GM12874 (cell line): ENCODE measurements at regions not wholly inside any gene's neighbourhood (a gene's known extent, or its start where the extent isn't known, plus 50 kb on each side); places are given as distances from the start of the nearest gene placed in this dataset.

Experiments used
- TF ChIP-seq, protein P1 (sequence below): IDR thresholded peaks from 2 replicates; pipeline ENCODE4 v1.5.1; 2011; ENCODE audit warnings: low read depth, mild to moderate bottlenecking, control low read depth, low read length, moderate library complexity; ENCODE audit not compliant: insufficient read depth

DNA sequence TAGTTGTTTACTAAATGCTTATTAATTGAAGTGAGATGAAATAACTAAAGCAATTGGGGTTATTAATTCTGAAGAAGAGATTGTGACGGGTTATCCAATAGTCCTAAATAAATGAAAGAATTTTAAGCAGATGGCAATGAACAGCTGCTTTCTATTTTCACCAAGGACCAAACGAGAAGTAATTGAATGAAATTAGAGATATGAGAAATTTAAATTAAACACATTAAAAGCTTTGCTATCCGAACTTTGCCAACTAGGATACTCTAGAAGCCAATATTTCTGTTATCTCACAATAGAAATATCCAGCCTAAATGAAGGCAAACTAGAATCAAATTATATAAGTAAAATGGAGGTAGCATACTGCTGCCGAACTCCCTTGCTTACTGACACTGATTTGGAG, 103.2 kb downstream of the GPR37 start:
- TF ChIP-seq, protein P1, sequence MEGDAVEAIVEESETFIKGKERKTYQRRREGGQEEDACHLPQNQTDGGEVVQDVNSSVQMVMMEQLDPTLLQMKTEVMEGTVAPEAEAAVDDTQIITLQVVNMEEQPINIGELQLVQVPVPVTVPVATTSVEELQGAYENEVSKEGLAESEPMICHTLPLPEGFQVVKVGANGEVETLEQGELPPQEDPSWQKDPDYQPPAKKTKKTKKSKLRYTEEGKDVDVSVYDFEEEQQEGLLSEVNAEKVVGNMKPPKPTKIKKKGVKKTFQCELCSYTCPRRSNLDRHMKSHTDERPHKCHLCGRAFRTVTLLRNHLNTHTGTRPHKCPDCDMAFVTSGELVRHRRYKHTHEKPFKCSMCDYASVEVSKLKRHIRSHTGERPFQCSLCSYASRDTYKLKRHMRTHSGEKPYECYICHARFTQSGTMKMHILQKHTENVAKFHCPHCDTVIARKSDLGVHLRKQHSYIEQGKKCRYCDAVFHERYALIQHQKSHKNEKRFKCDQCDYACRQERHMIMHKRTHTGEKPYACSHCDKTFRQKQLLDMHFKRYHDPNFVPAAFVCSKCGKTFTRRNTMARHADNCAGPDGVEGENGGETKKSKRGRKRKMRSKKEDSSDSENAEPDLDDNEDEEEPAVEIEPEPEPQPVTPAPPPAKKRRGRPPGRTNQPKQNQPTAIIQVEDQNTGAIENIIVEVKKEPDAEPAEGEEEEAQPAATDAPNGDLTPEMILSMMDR, result no peak

DNA sequence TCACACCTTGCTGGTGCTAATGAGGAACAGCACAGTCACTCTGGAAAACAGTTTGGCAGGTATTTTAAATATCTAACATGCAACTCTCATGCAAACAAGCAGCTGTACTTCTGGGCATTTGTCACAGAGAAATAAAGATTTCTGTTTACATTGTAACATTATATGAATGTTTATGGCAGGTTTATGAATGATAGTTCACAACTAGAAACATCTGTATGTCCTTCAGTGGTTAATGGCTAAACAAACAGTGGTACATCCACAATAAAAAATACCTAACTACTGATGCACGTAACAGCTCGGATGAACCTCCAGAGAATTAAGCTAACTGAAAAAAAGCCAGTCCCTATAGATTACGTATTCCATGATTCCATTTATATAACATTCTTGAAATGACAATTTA, 109.6 kb downstream of the GPR37 start:
- TF ChIP-seq, protein P1, result no peak

DNA sequence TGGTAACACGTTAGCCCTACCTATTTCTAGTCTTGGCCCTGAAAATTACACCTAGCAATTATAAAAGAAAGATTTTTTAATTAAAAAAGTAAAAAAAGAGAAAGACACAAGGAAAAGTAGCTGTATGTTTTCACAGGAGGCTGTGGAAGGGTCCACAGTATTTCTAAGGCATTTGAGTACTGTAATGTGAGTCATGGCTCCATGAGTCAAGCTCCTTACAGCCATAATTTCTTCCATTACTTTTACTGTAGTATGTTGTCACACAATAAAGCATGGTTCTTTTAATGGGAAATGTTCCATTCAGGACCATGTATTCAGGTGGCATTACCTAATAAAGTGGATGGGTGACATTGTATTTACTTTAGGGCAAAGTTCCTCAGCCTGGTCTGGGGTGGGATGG, 113.4 kb downstream of the GPR37 start:
- TF ChIP-seq, protein P1, result no peak

DNA sequence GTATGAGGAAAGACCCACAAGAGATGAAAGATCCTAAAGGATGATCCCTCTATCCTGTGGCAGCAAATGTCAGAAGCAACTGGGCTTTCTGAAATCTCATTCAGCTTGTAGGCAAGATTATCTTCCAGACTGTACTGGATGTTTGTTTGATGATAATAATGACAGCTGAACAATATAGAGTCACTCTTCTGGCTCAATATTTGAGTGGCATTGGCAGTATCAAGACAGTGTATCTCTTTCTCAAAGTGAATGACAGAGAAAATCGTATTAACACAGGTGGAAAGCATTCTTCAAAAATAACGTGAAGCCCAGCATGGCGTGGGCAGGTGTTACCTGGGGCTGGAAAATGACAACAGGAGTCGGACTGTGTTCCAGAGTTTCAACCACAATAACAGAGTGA, 114.5 kb downstream of the GPR37 start:
- TF ChIP-seq, protein P1, result no peak

DNA sequence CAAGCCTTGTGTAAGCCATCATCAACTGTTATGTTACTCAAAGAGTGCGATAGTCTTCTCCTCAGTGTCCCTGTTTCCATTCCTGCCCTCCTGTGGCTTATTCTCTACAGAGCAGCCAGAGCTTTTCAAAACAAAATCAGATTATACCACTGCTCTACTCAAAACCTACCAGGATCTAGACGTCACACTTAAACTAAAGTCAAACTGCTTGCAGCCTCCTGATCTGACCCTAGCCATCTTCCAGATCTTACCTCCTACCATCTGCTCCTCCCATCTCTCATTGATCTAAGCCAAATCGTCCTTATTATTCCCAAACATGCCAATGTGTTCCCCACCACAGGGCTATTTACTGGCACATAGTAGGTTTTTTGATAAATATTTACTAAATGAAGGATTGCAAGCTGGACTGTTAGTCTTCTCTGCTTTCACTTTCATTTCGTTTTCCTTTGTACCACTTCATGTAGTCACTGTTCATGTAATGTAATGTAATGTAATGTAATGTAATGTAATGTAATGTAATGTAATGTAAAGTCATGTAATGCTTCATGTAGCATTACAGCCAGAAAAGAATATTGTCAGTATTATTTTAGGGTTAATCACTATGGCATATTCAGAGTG, 116.1 kb downstream of the GPR37 start:
- TF ChIP-seq, protein P1, result no peak

DNA sequence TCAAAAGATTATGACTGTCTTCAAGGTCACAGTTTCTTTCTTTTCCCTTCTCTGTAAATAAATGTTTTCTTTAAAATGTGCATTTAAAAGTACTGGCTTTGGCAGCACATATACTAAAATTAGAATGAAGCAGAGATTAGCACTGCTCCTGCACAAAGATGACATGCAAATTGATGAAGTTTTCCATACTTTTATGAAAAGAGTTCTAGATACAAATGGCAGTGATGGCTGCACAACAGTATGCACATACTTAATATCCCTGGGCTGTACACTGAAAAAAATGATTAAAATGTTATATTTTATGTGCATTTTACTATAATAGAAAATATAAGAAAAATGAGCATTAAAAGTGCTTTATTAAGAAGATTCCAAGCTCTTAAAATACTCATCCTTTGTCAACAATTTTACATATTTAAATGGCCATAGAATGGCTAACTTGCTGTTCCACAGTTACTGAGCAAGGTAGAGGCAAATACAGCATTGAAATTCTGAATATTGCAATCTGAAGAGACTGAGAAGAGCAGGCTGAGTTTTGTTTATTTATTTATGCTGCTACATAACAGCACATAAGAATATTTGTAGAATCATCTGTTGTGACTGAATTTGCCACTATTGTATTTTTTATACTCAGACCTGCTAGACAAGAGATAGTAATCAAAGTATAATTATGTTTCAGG, 117.8 kb downstream of the GPR37 start:
- TF ChIP-seq, protein P1, result no peak

DNA sequence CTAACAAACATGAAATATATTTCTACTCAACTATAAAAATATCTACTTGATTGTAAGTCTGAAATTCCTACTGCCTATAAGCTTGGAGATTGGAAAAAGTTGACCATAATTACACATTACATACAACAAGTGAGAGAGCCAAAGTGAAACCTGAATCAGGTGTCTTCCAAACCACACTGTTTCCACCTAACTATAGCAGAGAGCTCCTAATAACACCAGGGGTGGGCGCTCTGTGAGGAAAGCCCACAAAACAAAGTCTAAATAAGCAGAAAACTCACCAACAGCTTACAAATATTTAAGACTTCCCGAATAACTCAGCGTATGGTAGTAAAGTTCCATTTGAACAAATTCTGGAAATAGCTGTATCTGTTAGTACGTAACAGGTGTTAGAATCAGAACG, 119.9 kb downstream of the GPR37 start:
- TF ChIP-seq, protein P1, result no peak
